WI38 (cell line): ENCODE measurements at regions not wholly inside any gene's neighbourhood (a gene's known extent, or its start where the extent isn't known, plus 50 kb on each side); places are given as distances from the start of the nearest gene placed in this dataset.

ENCODE experiments used
- H3K4me3 ChIP-seq: 2 replicates; pipeline ENCODE4 v1.5.1; 2011; ENCODE audit warnings: low read depth, mild to moderate bottlenecking, control low read depth, low read length
- TF ChIP-seq, protein P1 (sequence below): IDR thresholded peaks from 2 replicates; pipeline ENCODE4 v1.5.1; 2012; ENCODE audit warnings: low read depth, mild to moderate bottlenecking, control low read depth, low read length

DNA sequence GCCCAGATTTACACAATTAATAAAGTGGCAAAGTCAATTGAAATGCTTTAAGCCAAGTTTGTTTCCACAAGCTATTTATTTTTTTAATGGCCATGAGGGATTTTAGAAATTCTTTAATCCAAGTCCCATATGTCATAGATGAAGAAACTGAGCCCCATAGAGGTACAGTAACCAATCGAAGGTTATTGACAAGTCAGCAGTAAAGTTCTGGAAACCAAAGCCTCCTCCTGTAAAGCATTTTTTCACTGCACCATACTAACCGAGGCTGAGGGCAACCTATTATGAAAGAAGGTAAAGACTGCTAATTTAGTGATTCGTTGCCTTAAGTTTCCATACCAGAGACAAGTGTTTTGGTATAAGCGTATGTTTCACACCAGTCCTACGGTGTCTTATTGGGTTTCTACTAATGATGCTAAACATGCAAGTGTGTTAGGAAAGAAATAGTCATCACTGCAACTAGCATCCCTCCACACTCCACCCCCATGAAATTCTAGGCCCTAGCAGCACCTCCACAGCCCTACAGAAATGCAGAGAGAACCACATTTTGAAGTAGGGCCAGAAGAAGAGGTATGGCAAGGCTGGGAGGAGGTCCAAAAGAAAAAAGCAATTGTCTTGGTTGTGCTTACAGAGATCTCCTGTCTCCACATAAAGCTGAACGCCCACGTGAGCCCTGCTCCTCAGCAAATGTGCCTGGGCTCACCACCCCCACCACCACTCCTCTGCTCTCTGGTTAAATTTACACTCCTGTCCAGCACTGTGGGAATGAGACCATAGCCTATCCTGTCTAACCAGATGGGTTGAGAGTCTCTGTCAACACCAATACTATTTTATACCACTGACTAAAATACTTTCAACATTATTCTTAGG, 271.1 kb upstream of the G2E3 start:
- TF ChIP-seq, protein P1, sequence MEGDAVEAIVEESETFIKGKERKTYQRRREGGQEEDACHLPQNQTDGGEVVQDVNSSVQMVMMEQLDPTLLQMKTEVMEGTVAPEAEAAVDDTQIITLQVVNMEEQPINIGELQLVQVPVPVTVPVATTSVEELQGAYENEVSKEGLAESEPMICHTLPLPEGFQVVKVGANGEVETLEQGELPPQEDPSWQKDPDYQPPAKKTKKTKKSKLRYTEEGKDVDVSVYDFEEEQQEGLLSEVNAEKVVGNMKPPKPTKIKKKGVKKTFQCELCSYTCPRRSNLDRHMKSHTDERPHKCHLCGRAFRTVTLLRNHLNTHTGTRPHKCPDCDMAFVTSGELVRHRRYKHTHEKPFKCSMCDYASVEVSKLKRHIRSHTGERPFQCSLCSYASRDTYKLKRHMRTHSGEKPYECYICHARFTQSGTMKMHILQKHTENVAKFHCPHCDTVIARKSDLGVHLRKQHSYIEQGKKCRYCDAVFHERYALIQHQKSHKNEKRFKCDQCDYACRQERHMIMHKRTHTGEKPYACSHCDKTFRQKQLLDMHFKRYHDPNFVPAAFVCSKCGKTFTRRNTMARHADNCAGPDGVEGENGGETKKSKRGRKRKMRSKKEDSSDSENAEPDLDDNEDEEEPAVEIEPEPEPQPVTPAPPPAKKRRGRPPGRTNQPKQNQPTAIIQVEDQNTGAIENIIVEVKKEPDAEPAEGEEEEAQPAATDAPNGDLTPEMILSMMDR = no peak
- no peak overlapping the region for H3K4me3 ChIP-seq

DNA sequence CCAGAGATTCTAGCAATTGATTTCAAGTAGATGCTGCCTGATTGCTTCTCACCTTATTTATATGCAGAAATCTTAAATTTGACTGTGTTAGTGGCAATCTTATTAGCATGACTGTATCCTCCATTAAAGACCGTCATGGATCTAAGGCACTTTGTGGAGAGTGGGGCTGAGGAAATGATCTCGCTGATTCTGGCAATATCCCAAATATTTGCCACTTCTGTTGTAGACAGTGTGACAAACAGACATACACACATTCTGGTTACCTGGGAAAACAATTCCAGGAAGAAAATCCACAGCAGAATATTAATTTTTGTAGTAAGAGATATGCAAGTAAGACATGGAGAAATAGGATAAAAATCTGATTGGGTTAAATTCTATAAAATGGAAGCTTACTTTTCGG, 269.0 kb upstream of the G2E3 start:
- H3K4me3 ChIP-seq = no peak overlapping the region
- TF ChIP-seq, protein P1 = no peak

DNA sequence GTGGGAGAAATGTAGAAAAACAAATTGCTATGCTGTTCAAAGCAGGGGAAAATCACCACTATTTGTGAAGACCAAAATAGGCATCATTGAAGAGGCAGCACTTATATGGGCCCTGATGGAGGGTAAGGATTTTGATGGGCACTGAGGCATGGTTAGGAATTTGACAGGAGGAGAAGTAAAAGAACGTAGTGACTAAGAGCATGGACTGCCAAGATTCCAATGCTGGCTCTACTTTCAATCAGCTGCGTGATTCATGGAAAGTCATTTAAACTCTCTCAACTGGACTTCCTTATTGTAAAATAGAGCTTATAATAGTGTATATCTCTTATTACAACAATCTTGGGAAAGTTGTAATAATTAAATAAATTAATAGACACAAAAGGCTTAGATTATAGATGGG, 267.7 kb upstream of the G2E3 start:
- TF ChIP-seq, protein P1 = no peak
- H3K4me3 ChIP-seq = no peak overlapping the region

DNA sequence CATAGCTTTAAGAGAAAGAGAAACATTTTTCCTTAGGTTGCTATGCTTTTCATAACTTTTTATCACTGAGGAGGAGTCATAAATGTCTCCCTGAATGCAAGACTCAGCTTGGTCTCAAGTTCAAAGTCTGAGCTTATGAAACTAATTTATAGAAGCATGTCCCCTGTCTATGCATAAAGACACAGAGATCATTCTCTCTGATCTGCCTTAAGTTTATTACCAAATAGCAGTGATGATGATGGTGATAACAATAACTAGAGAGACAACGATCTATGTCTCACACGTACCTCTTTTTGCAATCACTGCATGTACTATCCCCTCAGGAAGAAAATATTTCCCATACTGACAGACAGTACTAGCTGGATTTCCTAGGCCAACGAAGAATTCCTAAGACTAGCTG, 266.4 kb upstream of the G2E3 start:
- TF ChIP-seq, protein P1 = no peak
- H3K4me3 ChIP-seq = no peak overlapping the region

DNA sequence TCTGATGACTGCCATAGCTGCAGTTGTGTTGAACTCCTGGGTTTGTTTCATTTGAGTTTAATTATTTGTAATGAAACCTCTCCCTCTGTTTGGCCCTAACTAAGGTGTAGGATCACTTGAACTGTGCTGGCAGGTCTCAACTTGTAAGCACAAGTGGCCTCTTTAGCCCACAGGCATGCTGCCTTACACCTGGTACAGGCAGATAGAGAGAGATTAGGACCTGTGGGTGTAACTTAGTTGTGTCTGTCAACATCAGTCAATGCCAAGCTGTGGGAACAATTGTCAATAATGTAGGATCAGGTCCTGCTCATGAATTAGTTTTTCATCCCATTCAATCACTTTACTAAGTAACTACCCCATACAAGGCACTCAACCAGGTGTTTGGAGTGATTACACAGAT, 263.0 kb upstream of the G2E3 start:
- TF ChIP-seq, protein P1 = no peak

DNA sequence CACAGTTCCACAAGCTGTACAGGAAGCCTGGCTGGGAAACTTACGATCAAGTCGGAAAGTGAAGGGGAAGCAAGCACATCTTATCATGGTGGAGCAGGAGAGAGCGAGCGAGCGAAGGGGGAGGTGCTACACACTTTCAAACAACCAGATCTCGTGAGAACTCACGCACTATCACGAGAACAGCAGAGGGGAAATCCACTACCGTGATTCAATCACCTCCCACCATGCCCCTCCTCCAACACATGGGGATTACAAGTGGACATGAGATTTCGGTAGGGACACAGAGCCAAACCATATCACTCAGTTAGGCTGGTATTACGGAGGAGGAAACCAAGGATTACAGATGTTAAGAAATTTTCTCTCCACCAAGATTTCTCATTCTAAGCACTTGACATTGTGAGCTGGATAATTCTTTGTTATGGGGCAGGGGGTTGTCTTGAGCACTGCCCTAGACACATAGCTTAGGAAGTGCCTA, 262.0 kb upstream of the G2E3 start:
- H3K4me3 ChIP-seq = no peak overlapping the region
- TF ChIP-seq, protein P1 = no peak

More for the DNA sequence above, 263.0 kb upstream of the G2E3 start:
- H3K4me3 ChIP-seq = no peak overlapping the region
